Right atrium auricular region (tissue), 2 donors: ENCODE measurements at regions not wholly inside any gene's neighbourhood (a gene's known extent, or its start where the extent isn't known, plus 50 kb on each side); places are given as distances from the start of the nearest gene placed in this dataset.

ENCODE experiments used
- DNase-seq: peaks from one replicate; pipeline ENCODE4 v3.0.0-alpha.2; 2019; ENCODE audit warnings: low spot score
- H3K27ac ChIP-seq, 2 donors: fragments of 200-600 bp; sonication (generic); 1 replicate in 1 of 2; 2 replicates in 1 of 2; pipeline ENCODE4 v1.5.1; 2016 to 2019
- H3K27me3 ChIP-seq, 2 donors: fragments of 200-600 bp; sonication (generic); one replicate each; pipeline versions ENCODE4 v1.5.1 to v1.6.0; 2017 to 2019
- H3K36me3 ChIP-seq: fragments of 200-600 bp; sonication (generic); one replicate; pipeline ENCODE4 v1.5.1; 2016
- H3K4me1 ChIP-seq, 2 donors: fragments of 200-600 bp; sonication (generic); one replicate each; pipeline versions ENCODE4 v1.5.1 to v1.6.0; 2017 to 2019
- H3K4me3 ChIP-seq, 2 donors: fragments of 200-600 bp; sonication (generic); 1 replicate in 1 of 2; 2 replicates in 1 of 2; pipeline ENCODE4 v1.5.1; 2017 to 2019; ENCODE audit warnings: mild to moderate bottlenecking in 1 of 2, moderate library complexity in 1 of 2
- H3K9me3 ChIP-seq, 2 donors: fragments of 200-600 bp; sonication (generic); one replicate each; pipeline ENCODE4 v1.5.1; 2019
- CTCF ChIP-seq, 2 donors: fragments of 200-600 bp; sonication (generic); IDR thresholded peaks; one replicate each; pipeline ENCODE4 v1.5.1; 2019; ENCODE audit warnings: antibody characterized with exemption in 2 of 2

DNA sequence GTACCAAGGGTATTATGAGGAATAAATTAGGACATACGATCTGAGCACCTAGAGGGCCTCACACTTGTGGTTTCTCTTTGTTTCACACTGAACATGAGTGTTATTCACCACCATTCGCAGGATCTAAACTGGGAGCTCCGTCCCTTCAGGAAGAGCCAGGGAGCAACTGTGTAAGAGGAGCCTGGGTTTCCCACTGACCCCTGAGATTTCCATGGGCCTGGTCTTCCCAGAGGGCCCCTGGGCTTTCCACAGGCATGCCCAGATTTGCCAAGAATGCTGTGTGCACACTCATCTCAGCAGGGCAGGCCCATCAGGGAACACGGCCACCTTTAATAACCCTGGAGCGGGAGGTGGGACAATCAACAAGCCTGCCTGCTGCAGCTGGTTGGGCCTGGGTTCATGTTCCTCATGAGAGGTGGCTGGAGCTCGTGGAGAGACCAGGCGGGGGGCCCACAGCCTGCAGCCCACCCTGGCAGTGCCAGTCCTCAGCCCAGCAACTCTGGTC is 416.8 kb upstream of the MYT1L start:
- H3K27ac ChIP-seq = no peak overlapping the region
- H3K9me3 ChIP-seq = no peaks in the 10 kb centered on the region
- TF ChIP-seq CTCF (IDR thresholded peaks at IDR 0.05) = no peak

DNA sequence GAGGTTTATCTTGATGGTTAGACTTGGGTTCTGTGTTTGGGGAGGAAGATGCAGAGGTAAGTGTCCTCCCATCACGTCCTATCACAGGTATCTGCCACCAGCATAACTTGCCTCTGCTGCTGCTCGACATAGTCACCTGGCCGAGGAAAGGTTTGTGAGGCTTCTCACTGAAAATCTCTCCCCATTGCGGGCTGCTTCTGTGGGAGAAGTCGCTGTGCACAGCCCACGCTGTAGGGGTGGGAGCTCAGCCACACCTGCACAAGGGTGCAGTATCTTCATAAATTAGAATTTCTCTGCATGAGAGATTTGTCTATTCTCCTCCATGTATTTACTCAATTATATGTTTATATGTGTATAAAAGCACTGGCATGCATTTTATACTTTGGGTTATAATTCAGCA is 415.7 kb upstream of the MYT1L start:
- no peak for DNase-seq
- Histone ChIP-seq H3K4me3 (no peak overlapping the region), H3K27me3 (no peaks in the 10 kb centered on the region), H3K9me3 (no peaks in the 10 kb centered on the region), H3K4me1 (no peaks in the 10 kb centered on the region), H3K27ac (no peak overlapping the region), H3K36me3 (no peaks in the 10 kb centered on the region)
- no peak for TF ChIP-seq CTCF (IDR thresholded peaks at IDR 0.05)

More for the DNA sequence above, 416.8 kb upstream of the MYT1L start:
- H3K4me1 ChIP-seq = no peaks in the 10 kb centered on the region
- no peak overlapping the region for H3K4me3 ChIP-seq
- no peak for DNase-seq
- no peaks in the 10 kb centered on the region for H3K36me3 ChIP-seq
- H3K27me3 ChIP-seq = no peaks in the 10 kb centered on the region

DNA sequence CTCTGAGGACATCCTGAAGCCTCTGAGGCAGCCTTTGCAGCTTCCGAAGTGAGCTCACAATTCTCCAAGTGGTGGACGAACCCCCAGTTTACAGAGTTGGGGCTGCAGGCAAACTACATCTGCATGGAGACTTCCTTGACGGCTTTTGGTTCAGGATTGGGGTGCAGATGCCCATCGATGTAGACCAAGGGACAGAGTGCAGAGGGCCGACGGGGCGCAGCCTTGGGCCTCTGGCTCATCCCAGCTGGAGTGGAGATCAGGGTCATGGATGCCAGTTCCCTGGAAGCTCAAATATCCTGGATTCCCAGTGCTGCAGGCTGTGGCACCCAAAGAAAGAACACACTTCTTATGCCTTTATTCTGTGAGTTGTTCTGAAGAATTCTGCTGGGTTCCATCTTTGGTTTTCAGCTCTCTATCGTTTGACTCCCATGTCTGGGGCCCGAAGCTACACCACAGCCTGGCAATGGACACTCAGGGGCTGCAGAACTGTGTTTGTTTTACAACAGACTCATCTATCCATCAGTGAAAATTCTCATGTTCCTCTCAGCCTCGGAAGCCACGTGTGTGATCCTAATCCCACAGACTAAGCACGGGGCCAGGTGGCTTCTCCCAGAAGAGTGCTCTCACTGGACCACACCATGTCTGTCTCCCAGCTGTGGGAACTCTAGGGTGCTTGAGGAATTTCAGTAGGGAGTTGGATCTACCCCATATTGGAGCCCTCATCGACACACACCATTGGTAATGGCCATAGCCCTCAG is 414.1 kb upstream of the MYT1L start:
- no peak overlapping the region for H3K4me3 ChIP-seq
- no peak overlapping the region for H3K27ac ChIP-seq
- no peaks in the 10 kb centered on the region for H3K36me3 ChIP-seq
- H3K4me1 ChIP-seq = no peaks in the 10 kb centered on the region
- H3K9me3 ChIP-seq = no peaks in the 10 kb centered on the region
- no peaks in the 10 kb centered on the region for H3K27me3 ChIP-seq
- TF ChIP-seq CTCF (IDR thresholded peaks at IDR 0.05) = no peak
- no peak for DNase-seq

- Histone ChIP-seq H3K9me3 (no peaks in the 10 kb centered on the region), H3K4me3 (no peak overlapping the region), H3K27ac (no peak overlapping the region), H3K4me1 (no peaks in the 10 kb centered on the region), H3K36me3 (no peaks in the 10 kb centered on the region), H3K27me3 (no peaks in the 10 kb centered on the region)
- DNase-seq = no peak
- no peak for TF ChIP-seq CTCF (IDR thresholded peaks at IDR 0.05)
Measured at GRCh38 chr2:2744107-2744506, 413.0 kb upstream of the MYT1L start.

DNA sequence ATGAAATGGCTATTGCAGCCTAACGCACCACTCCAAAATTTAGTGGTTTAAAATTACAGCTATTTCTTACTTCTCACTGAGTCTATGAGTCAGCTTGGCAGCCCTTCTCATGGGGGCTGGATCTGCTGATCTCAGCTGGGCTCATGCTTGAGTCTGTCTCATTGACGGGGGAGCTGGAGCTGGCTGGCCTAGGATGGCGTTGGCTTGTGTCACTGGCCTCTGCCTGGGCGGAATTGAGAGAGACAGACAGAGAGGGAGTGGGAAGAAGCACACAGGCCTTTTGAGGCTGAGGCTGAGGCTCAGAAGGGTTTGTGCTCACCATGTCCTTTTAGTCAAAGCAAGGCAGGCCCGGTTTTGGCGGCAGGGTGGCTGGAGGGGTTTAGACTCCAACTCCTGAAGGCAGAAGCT is 412.1 kb upstream of the MYT1L start:
- TF ChIP-seq CTCF (IDR thresholded peaks at IDR 0.05) = no peak
- no peak overlapping the region for H3K4me3 ChIP-seq
- H3K4me1 ChIP-seq = no peaks in the 10 kb centered on the region
- peak; percentile 81 for DNase-seq
- H3K27me3 ChIP-seq = no peaks in the 10 kb centered on the region
- H3K36me3 ChIP-seq = no peaks in the 10 kb centered on the region
- H3K9me3 ChIP-seq = no peaks in the 10 kb centered on the region
- H3K27ac ChIP-seq = peak overlapping the region; percentile 5 to 21

DNA sequence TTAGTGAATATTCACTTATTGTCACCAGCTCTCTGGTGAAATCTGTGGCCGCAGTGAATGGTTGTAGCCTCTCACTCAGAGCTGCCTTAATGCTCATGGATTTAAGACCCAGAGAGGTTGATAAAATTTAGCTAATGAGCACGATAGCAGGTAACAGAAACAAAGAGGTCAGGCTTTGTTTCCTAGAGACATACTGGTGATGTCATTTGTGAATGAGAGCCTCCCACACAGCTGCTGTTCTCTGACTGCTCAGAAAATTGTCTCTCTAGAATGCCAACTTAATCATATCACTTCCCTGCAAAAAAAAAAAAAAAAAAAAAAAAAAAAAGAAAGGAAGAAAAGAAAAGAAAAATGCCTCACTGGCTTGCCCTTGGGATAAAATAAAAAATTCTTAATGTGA is 411.7 kb upstream of the MYT1L start:
- Histone ChIP-seq H3K4me3 (no peak overlapping the region), H3K27me3 (no peaks in the 10 kb centered on the region), H3K27ac (peak overlapping the region in 1 of 2 donors; percentile 31), H3K36me3 (no peaks in the 10 kb centered on the region), H3K9me3 (no peaks in the 10 kb centered on the region), H3K4me1 (no peaks in the 10 kb centered on the region)
- DNase-seq = no peak
- no peak for TF ChIP-seq CTCF (IDR thresholded peaks at IDR 0.05)
